GM23338 (cell line): ENCODE measurements at regions not wholly inside any gene's neighbourhood (a gene's known extent, or its start where the extent isn't known, plus 50 kb on each side); places are given as distances from the start of the nearest gene placed in this dataset.

Source experiments
- ATAC-seq: fragments of 200-7000 bp; cut with Tn5 transposase; 3 replicates; pipeline ENCODE4 v1.9.1; 2020
- DNase-seq: peaks from one replicate; pipeline ENCODE4 v3.0.0-alpha.2; 2015; ENCODE audit warnings: low spot score
- H2AFZ ChIP-seq: fragments of 200-600 bp; sonication (generic); 2 replicates; pipeline ENCODE4 v1.8.0; 2016; ENCODE audit warnings: antibody characterized with exemption, mild to moderate bottlenecking, moderate library complexity
- H3F3A ChIP-seq: fragments of 200-600 bp; sonication (generic); replicated peaks from 2 replicates; pipeline ENCODE4 v1.8.0; 2017; ENCODE audit warnings: antibody characterized with exemption, mixed run types, low read depth
- H3K27ac ChIP-seq: fragments of 200-600 bp; sonication (generic); 2 replicates; pipeline ENCODE4 v1.6.1; 2016; ENCODE audit warnings: low read depth
- H3K27me3 ChIP-seq: fragments of 200-600 bp; sonication (generic); 2 replicates; pipeline ENCODE4 v1.8.0; 2016; ENCODE audit warnings: mild to moderate bottlenecking, mixed run types, moderate library complexity; ENCODE audit not compliant: insufficient read depth
- H3K36me3 ChIP-seq: fragments of 200-600 bp; sonication (generic); 2 replicates; pipeline ENCODE4 v1.8.0; 2016; ENCODE audit warnings: mild to moderate bottlenecking; ENCODE audit not compliant: insufficient read depth
- H3K4me1 ChIP-seq: fragments of 200-600 bp; sonication (generic); 2 replicates; pipeline ENCODE4 v1.8.0; 2016; ENCODE audit warnings: mild to moderate bottlenecking, moderate library complexity; ENCODE audit not compliant: insufficient read depth
- H3K4me2 ChIP-seq: fragments of 200-600 bp; sonication (generic); 2 replicates; pipeline ENCODE4 v1.7.1; 2017; ENCODE audit warnings: mixed run types
- H3K4me3 ChIP-seq: fragments of 200-600 bp; sonication (generic); 2 replicates; pipeline ENCODE4 v1.6.1; 2016; ENCODE audit warnings: mixed run types
- H3K79me2 ChIP-seq: fragments of 200-600 bp; sonication (generic); replicated peaks from 2 replicates; pipeline ENCODE4 v1.8.0; 2017; ENCODE audit warnings: mild to moderate bottlenecking; ENCODE audit not compliant: insufficient read depth
- H3K9me2 ChIP-seq: fragments of 200-600 bp; sonication (generic); 2 replicates; pipeline ENCODE4 v1.8.0; 2017; ENCODE audit not compliant: insufficient read depth
- H4K20me1 ChIP-seq: fragments of 200-600 bp; sonication (generic); replicated peaks from 2 replicates; pipeline ENCODE4 v1.8.0; 2017; ENCODE audit warnings: mild to moderate bottlenecking; ENCODE audit not compliant: insufficient read depth
- H3K27ac Mint-ChIP-seq: 2 replicates; pipeline ENCODE4 v1.8.0; 2020; ENCODE audit warnings: inconsistent platforms, mild to moderate bottlenecking, moderate library complexity, mixed read lengths
- H3K27me3 Mint-ChIP-seq: 3 replicates; pipeline ENCODE4 v1.8.0; 2022; ENCODE audit warnings: low read depth, mild to moderate bottlenecking, moderate library complexity, mixed read lengths, inconsistent platforms; ENCODE audit not compliant: insufficient read depth, poor library complexity
- H3K36me3 Mint-ChIP-seq: 3 replicates; pipeline ENCODE4 v1.8.0; 2021; ENCODE audit warnings: low read depth, mild to moderate bottlenecking, inconsistent platforms, moderate library complexity, mixed read lengths
- H3K4me1 Mint-ChIP-seq: 3 replicates; pipeline ENCODE4 v1.8.0; 2020; ENCODE audit warnings: mild to moderate bottlenecking, inconsistent platforms, mixed read lengths
- H3K4me3 Mint-ChIP-seq: 3 replicates; pipeline ENCODE4 v1.8.0; 2021; ENCODE audit warnings: moderate library complexity, mild to moderate bottlenecking, inconsistent platforms, mixed read lengths
- H3K9me3 Mint-ChIP-seq: 3 replicates; pipeline ENCODE4 v1.8.0; 2020; ENCODE audit warnings: moderate library complexity, mild to moderate bottlenecking, inconsistent platforms, mixed read lengths
- CREB1 ChIP-seq: fragments of 250-450 bp; sonication (Bioruptor Pico); IDR thresholded peaks from 2 replicates; pipeline ENCODE4 v1.5.0; 2020; ENCODE audit warnings: low read depth, mild to moderate bottlenecking, moderate library complexity
- CTCF ChIP-seq, 2 experiments: fragments of 200-600 bp in 1 of 2; sonication (generic) in 1 of 2; conservative IDR thresholded peaks; 2 replicates each; pipeline versions ENCODE4 v1.5.1 to v1.6.1; 2016 to 2017; ENCODE audit warnings: antibody characterized with exemption in 2 of 2, low read depth in 2 of 2, mild to moderate bottlenecking in 2 of 2, moderate library complexity in 1 of 2
- ETS1 ChIP-seq: IDR thresholded peaks from 2 replicates; pipeline ENCODE4 v1.6.1; 2016; ENCODE audit warnings: antibody characterized with exemption
- EZH2phosphoT487 ChIP-seq: fragments of 200-600 bp; sonication (generic); IDR thresholded peaks from one replicate; pipeline ENCODE4 v1.8.1; 2018; ENCODE audit warnings: antibody characterized with exemption; ENCODE audit not compliant: unreplicated experiment
- JUNB ChIP-seq: IDR thresholded peaks from one replicate; pipeline ENCODE4 v1.6.1; 2016; ENCODE audit warnings: antibody characterized with exemption; ENCODE audit not compliant: unreplicated experiment
- NANOG ChIP-seq: IDR thresholded peaks from 2 replicates; pipeline ENCODE4 v1.6.1; 2016; ENCODE audit warnings: antibody characterized with exemption, borderline replicate concordance
- ZNF462 ChIP-seq: fragments of 250-450 bp; sonication (Bioruptor Pico); IDR thresholded peaks from 2 replicates; pipeline ENCODE4 v1.5.0; 2020; ENCODE audit warnings: mild to moderate bottlenecking, moderate library complexity

- no peak overlapping the region for H3K4me3 ChIP-seq
- no peaks in the 10 kb centered on the region for H3K79me2 ChIP-seq
- ATAC-seq (no peak), DNase-seq (no peak)
- TF ChIP-seq NANOG (no peak), JUNB (no peak), EZH2phosphoT487 (no peak), CTCF (conservative IDR thresholded peaks at IDR 0.05; ENCODE audit: low read depth in 2 of 2) (no peak), ZNF462 (no peak), ETS1 (no peak), CREB1 (CRISPR knock-in tag) (no peak)
- H3F3A ChIP-seq: no peaks in the 10 kb centered on the region
- Mint-ChIP-seq H3K4me3 (no peak overlapping the region), H3K36me3 (no peaks in the 10 kb centered on the region), H3K27me3 (peaks cover 3% of the 10 kb centered on the region), H3K27ac (no peak overlapping the region), H3K9me3 (peaks cover 3% of the 10 kb centered on the region; the same call in 2 of the 3 replicates), H3K4me1 (no peaks in the 10 kb centered on the region)
- 0 out of 2 replicates have a peak, but pooled peaks cover 3% of the 10 kb centered on the region for H3K9me2 ChIP-seq
- no peaks in the 10 kb centered on the region for H3K27me3 ChIP-seq
- H3K27ac ChIP-seq: no peak overlapping the region
- H3K4me2 ChIP-seq: no peak overlapping the region
- no peaks in the 10 kb centered on the region for H3K36me3 ChIP-seq
- no peaks in the 10 kb centered on the region for H3K4me1 ChIP-seq
- no peak overlapping the region for H2AFZ ChIP-seq
- H4K20me1 ChIP-seq: no peaks in the 10 kb centered on the region; the same call in 1 of the 2 replicates
These were observed 729.4 kb downstream of the CDH11 start for GRCh38 chr16:64392456-64392855.
